MG63 (cell line): ENCODE measurements at regions not wholly inside any gene's neighbourhood (a gene's known extent, or its start where the extent isn't known, plus 50 kb on each side); places are given as distances from the start of the nearest gene placed in this dataset.

ENCODE experiments used
- DNase-seq: peaks from one replicate; pipeline ENCODE4 v3.0.0-alpha.2; 2020
- H3K27me3 ChIP-seq: fragments of 250-450 bp; sonication (Bioruptor Pico); 2 replicates; pipeline ENCODE4 v1.5.1; 2020; ENCODE audit warnings: mild to moderate bottlenecking, moderate library complexity
- H3K36me3 ChIP-seq: fragments of 250-450 bp; sonication (Bioruptor Pico); 2 replicates; pipeline ENCODE4 v1.5.1; 2020; ENCODE audit warnings: mild to moderate bottlenecking, moderate library complexity
- H3K4me3 ChIP-seq: fragments of 250-450 bp; sonication (Bioruptor Pico); 2 replicates; pipeline ENCODE4 v1.5.1; 2020; ENCODE audit warnings: mild to moderate bottlenecking, moderate library complexity
- H3K9me3 ChIP-seq: fragments of 250-450 bp; sonication (Bioruptor Pico); 2 replicates; pipeline ENCODE4 v1.5.1; 2020; ENCODE audit warnings: mild to moderate bottlenecking, moderate library complexity

DNA sequence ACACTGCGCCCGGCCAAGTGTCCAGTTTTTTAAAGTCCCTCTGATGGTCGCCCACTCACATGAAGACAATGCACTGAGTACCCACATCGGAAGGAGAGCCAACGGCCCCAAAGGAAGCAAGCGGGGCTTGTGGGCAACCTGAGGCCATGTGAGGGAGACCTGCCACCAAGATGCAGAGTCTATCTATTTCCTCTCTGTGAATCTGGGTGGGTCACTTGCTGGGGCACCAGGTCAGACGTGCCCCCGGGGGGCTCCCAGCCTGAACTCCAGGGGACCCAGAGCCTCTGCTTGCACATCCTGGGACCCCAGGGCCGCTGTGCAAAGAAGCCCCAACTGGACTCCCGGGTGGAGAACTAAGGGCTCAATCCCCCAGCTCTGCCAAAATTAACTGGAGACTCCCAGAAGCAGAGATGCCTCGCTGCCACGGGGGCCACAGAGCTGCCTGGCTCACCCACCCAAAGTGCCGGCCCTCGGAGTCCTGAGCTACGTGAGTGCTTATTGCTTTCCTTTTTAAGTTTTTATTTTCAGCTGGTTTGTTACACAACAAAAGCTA, 106.4 kb downstream of the BRD1 start:
- Histone ChIP-seq H3K27me3 (peaks cover 50% of the 10 kb centered on the region), H3K36me3 (no peaks in the 10 kb centered on the region), H3K9me3 (no peaks in the 10 kb centered on the region), H3K4me3 (no peak overlapping the region)
- DNase-seq, result no peak

DNA sequence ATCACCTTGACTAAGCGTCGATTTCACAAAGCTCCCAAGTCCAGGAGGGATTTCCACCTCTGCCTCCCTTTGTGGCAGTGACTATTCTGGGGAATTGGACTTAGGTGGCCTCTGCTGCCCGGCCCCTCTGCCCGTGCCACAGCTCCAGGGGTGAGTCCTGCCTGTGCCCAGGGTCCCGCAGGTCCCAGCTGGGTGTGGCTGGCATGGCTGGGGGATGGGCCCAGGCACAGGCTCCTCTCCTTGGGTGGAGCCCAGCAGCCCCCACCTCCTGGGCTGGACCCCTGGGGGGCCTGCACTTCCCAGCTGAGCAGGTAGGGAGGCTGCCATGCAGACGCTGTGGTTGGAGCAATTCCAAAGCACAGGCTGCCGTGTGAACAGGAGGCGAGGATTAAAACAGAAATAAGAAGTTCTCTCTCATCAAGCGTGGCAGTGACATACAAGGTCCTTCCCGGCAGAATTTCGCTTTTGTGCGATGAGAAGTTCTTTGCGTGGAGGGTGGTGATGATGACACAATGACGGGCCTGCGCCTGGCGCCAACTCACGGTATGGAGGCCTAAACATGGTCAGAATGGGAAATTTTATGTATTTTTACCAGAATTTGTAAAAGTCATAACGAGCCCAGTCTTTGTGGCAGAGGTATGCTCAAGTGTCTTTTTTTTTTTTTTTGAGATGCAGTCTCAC, 107.3 kb downstream of the BRD1 start:
- peaks cover 41% of the 10 kb centered on the region for H3K27me3 ChIP-seq
- DNase-seq, result no peak
- no peaks in the 10 kb centered on the region for H3K36me3 ChIP-seq
- H3K9me3 ChIP-seq, result no peaks in the 10 kb centered on the region
- no peak overlapping the region for H3K4me3 ChIP-seq

DNA sequence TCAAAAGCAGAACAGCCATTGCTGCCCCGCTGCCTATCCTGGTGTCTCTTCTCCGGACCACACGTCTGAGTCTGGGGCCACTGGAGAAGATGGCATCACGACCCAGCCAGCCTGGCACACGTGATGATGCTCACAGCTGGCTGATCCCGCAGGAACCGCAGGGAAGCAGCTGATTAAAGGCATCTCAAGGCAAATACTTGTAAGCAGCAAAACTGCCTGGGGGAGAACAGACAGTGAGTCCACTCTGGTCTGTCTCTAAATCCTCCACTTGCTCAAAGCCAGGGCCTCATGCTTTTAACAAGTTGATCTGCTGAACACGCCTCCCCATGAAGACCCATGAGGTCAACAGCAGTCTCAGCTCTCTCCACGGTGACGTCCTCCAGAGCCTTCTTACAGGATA, 108.6 kb downstream of the BRD1 start:
- no peak for DNase-seq
- Histone ChIP-seq H3K9me3 (no peaks in the 10 kb centered on the region), H3K4me3 (no peak overlapping the region), H3K36me3 (no peaks in the 10 kb centered on the region), H3K27me3 (peaks cover 27% of the 10 kb centered on the region)

DNA sequence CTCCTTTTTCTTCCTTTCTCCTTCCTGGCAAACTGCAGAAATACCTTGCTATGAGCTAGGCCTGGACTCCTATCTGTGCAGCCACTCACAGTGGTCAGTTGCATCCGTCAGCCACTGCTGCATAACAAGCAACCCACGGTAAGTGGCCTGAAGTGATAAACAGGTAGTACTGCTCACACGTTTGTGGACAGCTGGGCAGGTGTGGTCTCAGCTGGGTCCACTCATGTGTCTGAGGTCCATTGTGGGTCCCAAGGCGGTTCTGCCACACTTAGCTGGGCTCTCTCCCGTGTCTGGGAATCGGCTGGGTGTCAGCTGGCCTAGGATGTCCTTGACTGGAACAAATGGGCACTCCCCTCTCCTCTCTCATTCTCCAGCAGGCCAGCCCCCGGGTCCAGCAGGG, 109.3 kb downstream of the BRD1 start:
- Histone ChIP-seq H3K27me3 (peaks cover 23% of the 10 kb centered on the region), H3K36me3 (no peaks in the 10 kb centered on the region), H3K9me3 (no peaks in the 10 kb centered on the region), H3K4me3 (no peak overlapping the region)
- no peak for DNase-seq

DNA sequence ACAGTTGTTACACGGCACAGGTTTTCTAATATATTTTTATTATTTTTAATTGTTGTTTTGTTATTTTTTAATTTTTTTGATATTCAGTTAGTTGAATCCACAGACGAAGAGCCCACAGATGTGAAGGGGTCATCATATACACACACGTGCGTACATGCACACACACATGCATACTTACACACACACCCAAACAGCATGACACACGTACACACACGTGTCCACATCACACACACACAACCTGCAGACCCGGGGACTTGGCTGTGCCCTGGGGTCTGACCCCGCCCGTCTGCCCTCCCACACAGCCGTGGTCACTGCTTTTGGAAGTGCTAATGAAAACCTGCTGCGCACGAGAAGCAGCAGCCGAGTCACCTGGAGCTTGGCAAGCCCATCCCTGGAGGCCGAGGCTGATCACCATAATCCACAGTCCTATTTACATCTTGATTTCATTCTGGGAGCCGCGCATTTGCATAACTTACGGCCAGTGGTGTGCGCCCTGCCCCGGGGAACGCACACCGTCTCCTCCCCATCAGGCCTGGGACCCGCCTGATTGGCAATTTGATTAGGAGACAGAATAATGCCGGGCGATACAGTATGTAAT, 110.3 kb downstream of the BRD1 start:
- H3K27me3 ChIP-seq, result peaks cover 18% of the 10 kb centered on the region
- no peak overlapping the region for H3K4me3 ChIP-seq
- no peak for DNase-seq
- no peaks in the 10 kb centered on the region for H3K9me3 ChIP-seq
- H3K36me3 ChIP-seq, result no peaks in the 10 kb centered on the region

DNA sequence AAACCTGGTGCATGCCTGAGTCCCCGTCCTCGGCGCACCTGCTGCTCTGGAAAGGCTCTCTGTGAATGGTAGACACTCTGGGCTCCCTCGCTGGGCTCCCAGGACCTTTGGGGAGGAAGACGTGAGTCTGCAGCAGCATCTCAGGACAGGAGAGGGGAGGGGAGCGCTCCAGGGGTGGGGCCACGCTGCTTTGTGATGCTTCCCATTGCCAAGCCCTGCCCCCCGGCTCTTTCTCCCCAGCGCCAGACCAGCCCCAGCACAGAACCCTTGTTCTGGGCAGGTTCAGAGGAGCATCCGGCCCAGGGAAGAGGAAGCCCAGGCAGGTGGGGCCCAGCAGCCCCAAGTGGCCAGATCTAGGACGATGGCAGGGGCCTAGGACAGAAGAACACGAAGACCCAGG, 111.2 kb downstream of the BRD1 start:
- Histone ChIP-seq H3K4me3 (no peak overlapping the region), H3K36me3 (no peaks in the 10 kb centered on the region), H3K9me3 (no peaks in the 10 kb centered on the region), H3K27me3 (peaks cover 13% of the 10 kb centered on the region)
- no peak for DNase-seq

DNA sequence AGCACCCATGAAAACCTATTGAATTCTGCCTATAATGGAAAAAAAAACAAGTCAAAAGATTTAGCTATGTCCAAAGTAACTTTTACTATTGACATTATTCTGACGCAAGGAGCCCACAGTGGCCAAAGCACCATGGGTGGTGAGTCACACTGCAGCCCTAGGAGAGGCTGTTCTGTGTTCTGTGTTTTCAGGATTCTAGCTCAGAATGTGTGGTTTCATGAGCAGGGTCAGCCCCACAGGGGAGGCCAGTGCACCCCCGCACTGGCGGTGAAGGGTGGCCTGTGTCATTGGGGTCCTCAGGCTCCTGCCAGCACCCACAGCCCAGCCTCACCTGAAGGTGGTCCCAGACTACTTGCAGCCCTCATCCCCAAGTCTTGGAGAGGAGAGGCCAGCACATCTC, 112.2 kb downstream of the BRD1 start:
- Histone ChIP-seq H3K4me3 (no peak overlapping the region), H3K36me3 (no peaks in the 10 kb centered on the region), H3K9me3 (no peaks in the 10 kb centered on the region), H3K27me3 (peaks cover 8% of the 10 kb centered on the region)
- no peak for DNase-seq

DNA sequence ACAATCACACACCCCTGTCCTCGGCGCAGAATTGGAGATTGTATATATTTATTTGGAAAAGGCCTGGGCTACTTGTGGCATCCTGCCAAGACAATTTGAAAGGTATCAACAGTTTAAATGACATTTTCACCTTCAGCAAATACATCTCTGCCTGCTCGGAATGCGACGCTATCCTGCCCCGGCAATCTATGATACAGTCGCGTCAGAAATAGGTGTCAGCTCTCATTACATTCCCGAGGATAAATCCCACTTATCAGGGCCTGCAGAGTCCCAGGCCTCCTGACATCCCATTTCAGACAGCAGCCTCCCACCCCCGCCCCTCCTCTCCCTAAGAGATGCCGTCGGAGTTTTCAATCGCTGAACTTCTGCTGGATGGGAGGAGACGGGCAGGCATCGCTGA, 114.7 kb downstream of the BRD1 start:
- H3K9me3 ChIP-seq, result no peaks in the 10 kb centered on the region
- peaks cover 5% of the 10 kb centered on the region for H3K27me3 ChIP-seq
- DNase-seq, result no peak
- no peak overlapping the region for H3K4me3 ChIP-seq
- no peaks in the 10 kb centered on the region for H3K36me3 ChIP-seq

DNA sequence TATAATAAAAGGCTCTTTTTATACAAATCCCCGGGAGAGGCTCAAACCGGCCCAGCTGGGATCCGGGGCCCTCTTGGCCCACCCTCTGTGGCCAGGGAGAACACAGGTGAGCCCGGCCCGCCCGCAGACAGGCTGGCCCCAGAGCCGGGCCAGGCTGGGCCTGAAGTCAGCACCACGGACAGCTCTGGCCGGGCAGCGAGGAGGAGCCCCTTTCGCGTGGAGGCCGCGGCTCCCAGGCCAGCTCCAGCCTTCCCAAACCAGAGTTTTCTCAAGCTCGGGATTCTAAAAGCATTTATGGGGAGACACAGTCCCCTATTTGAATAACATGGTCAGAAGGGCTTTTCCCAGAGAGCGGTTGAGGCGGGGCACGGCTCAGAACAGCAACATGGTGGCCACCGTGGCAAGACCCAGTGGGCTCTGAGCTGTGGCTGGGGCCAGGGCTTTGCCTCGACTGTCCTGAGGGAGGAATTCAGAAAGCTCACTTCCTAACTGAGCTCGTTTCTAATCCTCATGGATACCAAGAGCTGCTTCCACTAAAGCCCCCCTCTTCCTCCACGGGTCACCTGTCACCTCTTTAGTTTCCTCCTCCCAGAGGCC, 115.4 kb downstream of the BRD1 start:
- DNase-seq, result peak; percentile 17
- Histone ChIP-seq H3K9me3 (no peaks in the 10 kb centered on the region), H3K27me3 (peaks cover 5% of the 10 kb centered on the region), H3K4me3 (no peak overlapping the region), H3K36me3 (no peaks in the 10 kb centered on the region)

DNA sequence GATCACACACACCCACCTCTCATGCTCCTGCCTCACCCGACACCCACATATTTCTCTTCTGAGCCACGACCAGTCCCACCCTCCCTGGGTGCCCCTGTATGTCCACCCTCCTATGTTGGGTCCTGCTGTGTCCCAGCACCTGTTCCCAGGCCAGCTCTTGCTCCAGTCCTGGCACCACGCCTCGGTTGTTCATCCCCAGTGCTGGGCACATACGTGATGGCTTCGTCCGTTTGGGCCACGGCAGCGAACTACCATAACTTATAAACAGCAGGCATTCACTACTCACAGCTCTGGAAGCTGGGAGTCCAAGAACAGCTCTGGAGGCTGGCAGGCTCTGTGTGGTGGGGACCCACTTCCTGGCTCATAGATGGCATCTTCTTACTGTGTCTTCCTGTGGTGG, 116.9 kb downstream of the BRD1 start:
- no peak for DNase-seq
- Histone ChIP-seq H3K36me3 (no peaks in the 10 kb centered on the region), H3K27me3 (peaks cover 3% of the 10 kb centered on the region; the same call in 1 of the 2 replicates), H3K9me3 (no peaks in the 10 kb centered on the region), H3K4me3 (no peak overlapping the region)

DNA sequence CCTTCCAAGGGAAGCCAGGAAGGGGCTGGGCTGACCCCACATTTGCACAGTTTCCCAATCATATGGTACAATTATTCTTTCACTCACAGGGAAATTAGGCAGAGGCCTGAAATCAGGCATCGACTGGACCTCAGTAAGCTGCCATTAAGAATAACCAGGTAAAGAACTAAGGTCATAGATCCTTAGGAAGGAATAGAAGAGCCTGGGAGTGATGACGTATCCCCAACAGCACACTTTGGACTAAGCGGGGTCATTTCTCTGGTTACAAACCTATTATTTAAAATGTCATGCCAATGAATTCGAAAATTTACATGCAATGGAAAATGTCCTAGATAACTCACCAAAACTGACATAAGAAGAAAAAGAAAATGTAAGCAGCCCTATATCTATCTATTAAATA, 118.2 kb downstream of the BRD1 start:
- H3K36me3 ChIP-seq, result no peaks in the 10 kb centered on the region
- no peaks in the 10 kb centered on the region for H3K9me3 ChIP-seq
- peaks cover 5% of the 10 kb centered on the region for H3K27me3 ChIP-seq
- H3K4me3 ChIP-seq, result no peak overlapping the region
- DNase-seq, result no peak

DNA sequence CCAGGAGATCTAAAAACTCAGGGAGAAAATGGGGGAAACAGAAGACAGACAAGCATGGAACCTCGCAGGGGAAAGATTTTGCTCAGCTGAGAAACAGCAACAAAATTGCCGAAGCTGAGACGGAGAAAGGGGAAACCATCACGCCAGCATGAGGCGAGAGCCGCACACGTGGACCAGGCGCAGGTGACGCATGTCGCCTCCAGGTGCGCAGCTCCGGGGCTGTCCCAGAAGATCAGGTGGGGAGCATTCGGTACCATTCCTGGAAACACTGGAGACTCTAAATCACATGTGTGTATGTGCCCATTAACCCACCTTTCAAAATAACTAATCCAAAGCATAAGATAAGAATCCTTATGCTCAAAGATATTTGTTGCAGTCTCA, 121.7 kb downstream of the BRD1 start:
- DNase-seq, result no peak

DNA sequence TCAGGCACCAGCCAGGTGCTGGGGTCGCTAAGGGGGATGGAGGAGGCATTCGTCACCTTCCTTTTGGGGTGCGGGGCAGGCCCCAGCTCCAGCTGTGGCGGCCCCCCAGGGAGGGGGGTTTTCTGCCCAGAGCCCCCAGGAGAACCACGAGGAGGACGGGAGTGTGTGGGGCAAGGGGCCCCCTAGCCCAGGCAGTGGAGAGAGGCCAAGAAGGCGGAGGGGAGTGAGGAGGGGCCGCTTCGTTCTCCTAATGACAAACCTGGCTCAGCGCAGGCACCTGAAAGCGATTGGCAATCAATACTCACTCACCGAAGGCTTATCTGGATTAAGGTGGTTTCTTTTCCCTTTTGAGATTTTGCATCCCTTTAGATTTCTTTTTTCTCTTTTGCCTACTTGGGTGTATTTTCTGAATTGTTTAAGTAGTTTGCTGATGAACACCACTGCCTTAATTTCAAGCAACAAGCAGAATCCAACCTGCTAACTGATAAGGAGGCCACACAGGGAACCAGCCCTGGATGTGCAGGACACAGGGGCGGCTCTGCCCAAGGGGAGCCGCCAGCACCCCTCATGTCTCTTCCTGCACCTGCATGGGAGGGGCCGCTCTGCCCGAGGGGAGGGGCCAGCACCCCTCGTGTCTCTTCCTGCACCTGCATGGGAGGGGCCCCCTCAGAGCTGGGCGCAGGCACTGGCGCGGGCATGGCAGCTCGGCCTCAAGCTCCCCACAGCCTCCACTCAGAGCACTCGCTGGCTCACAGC, 122.3 kb downstream of the BRD1 start:
- H3K36me3 ChIP-seq, result no peaks in the 10 kb centered on the region
- H3K27me3 ChIP-seq, result peaks cover 19% of the 10 kb centered on the region

More for the DNA sequence above, 121.7 kb downstream of the BRD1 start:
- no peak overlapping the region for H3K4me3 ChIP-seq
- H3K36me3 ChIP-seq, result no peaks in the 10 kb centered on the region
- H3K27me3 ChIP-seq, result peaks cover 15% of the 10 kb centered on the region; the same call in 1 of the 2 replicates
- H3K9me3 ChIP-seq, result peaks cover 7% of the 10 kb centered on the region

DNA sequence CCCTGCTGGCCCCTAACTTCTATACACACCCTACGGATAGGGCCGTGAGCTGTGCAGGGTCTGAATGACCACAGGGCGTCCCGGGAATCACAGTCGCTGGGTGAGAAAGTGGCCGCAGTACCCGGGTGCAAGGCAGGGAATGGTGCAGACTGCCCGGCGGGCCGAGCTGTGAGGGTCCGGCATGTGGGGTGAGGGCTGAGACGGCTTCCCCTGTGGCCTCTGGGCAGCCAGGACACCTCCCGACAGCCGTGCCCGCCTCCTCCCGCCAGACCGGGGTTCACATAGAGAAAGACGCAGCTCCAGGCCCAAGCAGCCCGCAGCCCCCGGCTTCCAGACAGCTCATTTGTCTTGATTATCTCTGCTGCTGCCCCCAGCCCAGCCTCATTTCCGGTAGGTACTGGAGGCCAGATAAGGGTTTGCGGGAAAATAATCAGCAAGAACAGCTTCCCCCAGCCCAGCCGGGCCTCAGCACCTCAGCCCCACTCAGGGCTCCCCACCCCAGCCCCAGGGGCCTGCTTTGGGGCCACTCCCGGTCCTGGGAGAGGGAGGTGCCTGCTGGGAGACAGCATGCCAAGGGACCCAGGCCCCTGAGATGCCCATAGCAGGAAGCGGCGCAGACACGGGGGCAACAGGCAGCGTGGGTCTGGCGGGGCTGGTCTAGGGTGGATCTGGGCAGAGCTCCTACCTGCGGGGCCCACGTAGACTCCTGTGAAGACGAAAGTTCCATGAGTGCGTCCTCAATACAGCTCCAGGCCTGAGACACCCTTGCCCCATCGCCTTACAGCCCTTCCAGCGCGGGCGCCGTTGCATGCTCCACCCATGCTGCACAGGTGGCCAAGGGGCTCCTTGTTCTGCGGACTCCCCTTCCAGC, 123.1 kb downstream of the BRD1 start:
- H3K4me3 ChIP-seq, result no peak overlapping the region
- no peak for DNase-seq
- no peaks in the 10 kb centered on the region for H3K36me3 ChIP-seq
- peaks cover 21% of the 10 kb centered on the region for H3K27me3 ChIP-seq
- peaks cover 7% of the 10 kb centered on the region for H3K9me3 ChIP-seq

More for the DNA sequence above, 122.3 kb downstream of the BRD1 start:
- Histone ChIP-seq H3K4me3 (no peak overlapping the region), H3K9me3 (peaks cover 7% of the 10 kb centered on the region)
- DNase-seq, result no peak

DNA sequence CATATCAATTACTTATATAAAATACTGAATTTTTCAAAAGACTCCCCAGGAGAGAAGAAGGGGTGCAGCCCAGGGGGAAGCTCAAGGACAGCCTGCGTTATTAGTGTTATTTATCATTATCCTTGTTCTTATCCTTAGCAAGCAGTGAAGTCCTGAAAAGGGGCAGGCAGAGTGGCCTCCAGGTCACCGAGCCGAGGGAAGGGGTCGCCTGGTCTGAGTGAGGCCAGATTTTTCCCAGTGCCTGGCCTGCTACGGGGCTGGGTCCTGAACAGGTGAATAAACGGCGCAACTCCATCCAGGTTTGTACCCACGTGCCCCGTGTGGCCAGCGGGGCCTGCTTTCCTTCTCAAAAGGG, 123.7 kb downstream of the BRD1 start:
- Histone ChIP-seq H3K4me3 (no peak overlapping the region), H3K9me3 (peaks cover 7% of the 10 kb centered on the region), H3K36me3 (no peaks in the 10 kb centered on the region), H3K27me3 (peaks cover 24% of the 10 kb centered on the region)
- DNase-seq, result no peak

DNA sequence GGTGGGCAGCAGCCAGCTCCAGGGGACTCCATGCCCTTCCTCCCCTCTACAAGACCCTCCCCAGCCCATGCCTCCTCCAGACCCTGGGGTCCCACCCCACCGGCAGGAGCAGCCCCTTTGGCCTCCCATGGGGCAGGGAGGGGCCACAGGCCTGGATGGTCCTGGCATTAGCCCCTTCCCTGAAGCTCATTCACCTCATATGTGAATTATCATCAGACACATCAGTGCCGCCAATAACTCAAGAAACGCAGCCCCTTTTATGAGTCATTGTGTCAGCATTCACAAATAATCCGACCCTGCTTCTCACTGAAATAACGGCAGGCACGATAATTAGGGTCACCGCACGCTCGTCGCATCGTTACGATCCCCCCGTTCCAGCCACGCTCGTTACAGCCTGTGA, 124.2 kb downstream of the BRD1 start:
- no peak for DNase-seq
- Histone ChIP-seq H3K36me3 (no peaks in the 10 kb centered on the region), H3K4me3 (no peak overlapping the region)

More for the DNA sequence above, 124.2 kb downstream of the BRD1 start:
- peaks cover 7% of the 10 kb centered on the region for H3K9me3 ChIP-seq
- H3K27me3 ChIP-seq, result peaks cover 24% of the 10 kb centered on the region
